Endothelial cell (in vitro differentiated cells): ENCODE measurements at regions not wholly inside any gene's neighbourhood (a gene's known extent, or its start where the extent isn't known, plus 50 kb on each side); places are given as distances from the start of the nearest gene placed in this dataset.
A peak's percentile ranks its signal among the peaks of the same experiment; 100 is the strongest.

Source experiments
- DNase-seq: peaks from one replicate; pipeline ENCODE4 v3.0.0; 2021; ENCODE audit warnings: low spot score
- H3K27ac Mint-ChIP-seq: one replicate; pipeline ENCODE4 v1.8.0; 2021; ENCODE audit warnings: mixed read lengths, inconsistent platforms; ENCODE audit not compliant: unreplicated experiment
- H3K27me3 Mint-ChIP-seq: one replicate; pipeline ENCODE4 v1.8.0; 2021; ENCODE audit warnings: mild to moderate bottlenecking, moderate library complexity, mixed read lengths, inconsistent platforms; ENCODE audit not compliant: unreplicated experiment
- H3K36me3 Mint-ChIP-seq: one replicate; pipeline ENCODE4 v1.8.0; 2021; ENCODE audit warnings: mild to moderate bottlenecking, low read depth, mixed read lengths, inconsistent platforms; ENCODE audit not compliant: unreplicated experiment
- H3K4me1 Mint-ChIP-seq: one replicate; pipeline ENCODE4 v1.8.0; 2021; ENCODE audit warnings: mild to moderate bottlenecking, mixed read lengths, inconsistent platforms; ENCODE audit not compliant: unreplicated experiment
- H3K4me3 Mint-ChIP-seq: one replicate; pipeline ENCODE4 v1.8.0; 2021; ENCODE audit warnings: mild to moderate bottlenecking, mixed read lengths, inconsistent platforms; ENCODE audit not compliant: unreplicated experiment
- H3K9me3 Mint-ChIP-seq: one replicate; pipeline ENCODE4 v1.8.0; 2021; ENCODE audit warnings: mixed read lengths, inconsistent platforms; ENCODE audit not compliant: unreplicated experiment
- CTCF ChIP-seq: fragments of 200-600 bp; sonication (generic); IDR thresholded peaks from one replicate; pipeline ENCODE4 v1.5.0; 2021; ENCODE audit warnings: antibody characterized with exemption; ENCODE audit not compliant: unreplicated experiment

- Mint-ChIP-seq H3K27ac (no peak overlapping the region), H3K27me3 (peaks cover 9% of the 10 kb centered on the region), H3K36me3 (no peaks in the 10 kb centered on the region), H3K4me1 (peaks cover 9% of the 10 kb centered on the region), H3K9me3 (no peaks in the 10 kb centered on the region), H3K4me3 (no peak overlapping the region)
- TF ChIP-seq CTCF: no peak
- peak; percentile 34 for DNase-seq
Observed at GRCh38 chr15:31440754-31441311, 114.2 kb downstream of the KLF13 start.

- H3K9me3 Mint-ChIP-seq: no peaks in the 10 kb centered on the region
- DNase-seq: no peak
- H3K27ac Mint-ChIP-seq: no peak overlapping the region
- no peak for TF ChIP-seq CTCF
- H3K36me3 Mint-ChIP-seq: no peaks in the 10 kb centered on the region
- peaks cover 8% of the 10 kb centered on the region for H3K27me3 Mint-ChIP-seq
- H3K4me1 Mint-ChIP-seq: peaks cover 9% of the 10 kb centered on the region
- peak overlapping the region; percentile 22 for H3K4me3 Mint-ChIP-seq
Observed at GRCh38 chr15:31442226-31442625, 115.6 kb downstream of the KLF13 start.

- DNase-seq: no peak
Observed at GRCh38 chr15:31442699-31443111, 116.1 kb downstream of the KLF13 start.

GRCh38 chr15:31444844-31445243 is 118.2 kb downstream of the KLF13 start:
- H3K36me3 Mint-ChIP-seq: no peaks in the 10 kb centered on the region
- no peak overlapping the region for H3K4me3 Mint-ChIP-seq
- peaks cover 6% of the 10 kb centered on the region for H3K27me3 Mint-ChIP-seq
- H3K27ac Mint-ChIP-seq: no peak overlapping the region
- no peak for TF ChIP-seq CTCF
- H3K4me1 Mint-ChIP-seq: peaks cover 25% of the 10 kb centered on the region
- no peak for DNase-seq
- H3K9me3 Mint-ChIP-seq: no peaks in the 10 kb centered on the region

More at GRCh38 chr15:31442699-31443111, 116.1 kb downstream of the KLF13 start:
- Mint-ChIP-seq H3K27me3 (peaks cover 8% of the 10 kb centered on the region), H3K9me3 (no peaks in the 10 kb centered on the region), H3K4me1 (peaks cover 9% of the 10 kb centered on the region), H3K36me3 (no peaks in the 10 kb centered on the region), H3K4me3 (no peak overlapping the region), H3K27ac (no peak overlapping the region)
- no peak for TF ChIP-seq CTCF

GRCh38 chr15:31446546-31446945 is 119.9 kb downstream of the KLF13 start:
- Mint-ChIP-seq H3K27me3 (peaks cover 3% of the 10 kb centered on the region), H3K4me1 (peaks cover 27% of the 10 kb centered on the region), H3K9me3 (no peaks in the 10 kb centered on the region), H3K36me3 (no peaks in the 10 kb centered on the region), H3K27ac (no peak overlapping the region), H3K4me3 (no peak overlapping the region)
- no peak for DNase-seq
- no peak for TF ChIP-seq CTCF
